CD4-positive, CD25-positive, alpha-beta regulatory T cell (primary cell): ENCODE measurements at regions not wholly inside any gene's neighbourhood (a gene's known extent, or its start where the extent isn't known, plus 50 kb on each side); places are given as distances from the start of the nearest gene placed in this dataset.

Experiments used
- ATAC-seq, 2 donors: fragments of 150-1000 bp; cut with Tn5 transposase; one replicate each; pipeline ENCODE4 v1.10.0; 2021; ENCODE audit warnings: low read depth in 2 of 2, moderate number of reproducible peaks in 2 of 2, moderate library complexity in 1 of 2
- DNase-seq, 3 donors: peaks; one replicate each; pipeline versions ENCODE4 v3.0.0 to v3.0.0-alpha.2; 2012 to 2022; ENCODE audit warnings: mixed read lengths in 1 of 3
- H3K27ac ChIP-seq: one replicate; pipeline ENCODE4 v1.7.0; 2013; ENCODE audit warnings: mild to moderate bottlenecking, low read length; ENCODE audit not compliant: insufficient read depth, poor library complexity, severe bottlenecking
- H3K27me3 ChIP-seq: one replicate; pipeline ENCODE4 v1.7.0; 2013; ENCODE audit warnings: low read length; ENCODE audit not compliant: control insufficient read depth, insufficient read depth
- H3K36me3 ChIP-seq: one replicate; pipeline ENCODE4 v1.7.0; 2013; ENCODE audit warnings: mild to moderate bottlenecking, low read length, moderate library complexity; ENCODE audit not compliant: control insufficient read depth, insufficient read depth
- H3K4me1 ChIP-seq: 2 replicates; pipeline ENCODE4 v1.7.0; 2013; ENCODE audit warnings: mild to moderate bottlenecking, low read length; ENCODE audit not compliant: insufficient read depth, control insufficient read depth, poor library complexity, severe bottlenecking
- H3K4me3 ChIP-seq: one replicate; pipeline ENCODE4 v1.7.0; 2013; ENCODE audit warnings: low read depth, mild to moderate bottlenecking, low read length, moderate library complexity
- H3K9me3 ChIP-seq, 2 experiments: 1 replicate in 1 of 2; 2 replicates in 1 of 2; pipeline ENCODE4 v1.7.0; 2013; ENCODE audit warnings: low read length in 2 of 2, mild to moderate bottlenecking in 1 of 2, moderate library complexity in 1 of 2; ENCODE audit not compliant: control insufficient read depth in 2 of 2
- H3K27ac Mint-ChIP-seq, 3 donors: one replicate each; pipeline ENCODE4 v1.8.0; 2020 to 2022; ENCODE audit warnings: mild to moderate bottlenecking in 3 of 3, mixed read lengths in 3 of 3, moderate library complexity in 2 of 3
- H3K27me3 Mint-ChIP-seq: one replicate; pipeline ENCODE4 v1.8.0; 2022; ENCODE audit warnings: mild to moderate bottlenecking, mixed read lengths
- H3K36me3 Mint-ChIP-seq: one replicate; pipeline ENCODE4 v1.8.0; 2020; ENCODE audit warnings: mixed read lengths
- H3K4me1 Mint-ChIP-seq, 4 donors: one replicate each; pipeline ENCODE4 v1.8.0; 2020 to 2022; ENCODE audit warnings: mixed read lengths in 4 of 4, mild to moderate bottlenecking in 1 of 4
- H3K4me3 Mint-ChIP-seq, 4 donors: one replicate each; pipeline ENCODE4 v1.8.0; 2020 to 2022; ENCODE audit warnings: mild to moderate bottlenecking in 4 of 4, mixed read lengths in 4 of 4, moderate library complexity in 3 of 4
- H3K9me3 Mint-ChIP-seq, 7 donors: one replicate each; pipeline ENCODE4 v1.8.0; 2020 to 2022; ENCODE audit warnings: mixed read lengths in 7 of 7, mild to moderate bottlenecking in 3 of 7, moderate library complexity in 2 of 7

DNA sequence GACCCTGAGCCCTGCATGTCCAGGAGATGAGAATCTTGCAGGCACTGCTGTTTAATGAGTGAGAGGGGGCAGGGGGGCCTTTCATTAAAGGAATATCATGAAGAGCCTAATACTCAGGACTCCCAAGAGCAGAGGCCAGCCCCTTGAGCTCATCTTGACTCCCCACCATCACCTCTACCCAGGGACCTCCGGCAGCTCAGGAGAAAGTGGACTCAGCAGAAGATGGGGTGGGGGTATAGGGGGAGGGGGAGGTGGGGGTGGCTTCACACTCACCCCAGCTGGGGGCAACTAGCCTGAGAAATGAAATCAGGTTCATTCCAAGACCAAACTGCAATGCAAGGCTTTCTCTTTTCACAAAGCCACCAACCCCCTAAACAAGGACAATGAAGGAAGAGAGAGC is 575.6 kb upstream of the MKI67 start:
- H3K36me3 Mint-ChIP-seq = no peaks in the 10 kb centered on the region

GRCh38 chr10:128704716-128705115 is 578.5 kb upstream of the MKI67 start:
- Histone ChIP-seq H3K27me3 (no peaks in the 10 kb centered on the region), H3K9me3 (no peaks in the 10 kb centered on the region), H3K4me1 (no peaks in the 10 kb centered on the region), H3K27ac (no peak overlapping the region), H3K4me3 (no peak overlapping the region), H3K36me3 (no peaks in the 10 kb centered on the region)
- no peaks in the 10 kb centered on the region for H3K36me3 Mint-ChIP-seq
- H3K4me1 Mint-ChIP-seq = no peaks in the 10 kb centered on the region
- H3K4me3 Mint-ChIP-seq = no peak overlapping the region
- H3K9me3 Mint-ChIP-seq = peaks cover 0 to 4% (median 0%) of the 10 kb centered on the region in 7 donors
- DNase-seq (no peak), ATAC-seq (no peak)
- H3K27ac Mint-ChIP-seq = no peak overlapping the region
- H3K27me3 Mint-ChIP-seq = peaks cover 5% of the 10 kb centered on the region

More for the DNA sequence above, 575.6 kb upstream of the MKI67 start:
- H3K4me3 Mint-ChIP-seq = no peak overlapping the region
- no peak overlapping the region for H3K27ac Mint-ChIP-seq
- H3K4me1 Mint-ChIP-seq = no peaks in the 10 kb centered on the region
- no peaks in the 10 kb centered on the region for H3K9me3 ChIP-seq
- ATAC-seq = no peak
- no peaks in the 10 kb centered on the region for H3K4me1 ChIP-seq
- H3K27me3 ChIP-seq = no peaks in the 10 kb centered on the region
- H3K27ac ChIP-seq = no peak overlapping the region
- peaks cover 0 to 2% (median 0%) of the 10 kb centered on the region in 7 donors for H3K9me3 Mint-ChIP-seq
- DNase-seq = no peak
- H3K27me3 Mint-ChIP-seq = peaks cover 5% of the 10 kb centered on the region
- no peaks in the 10 kb centered on the region for H3K36me3 ChIP-seq
- no peak overlapping the region for H3K4me3 ChIP-seq

DNA sequence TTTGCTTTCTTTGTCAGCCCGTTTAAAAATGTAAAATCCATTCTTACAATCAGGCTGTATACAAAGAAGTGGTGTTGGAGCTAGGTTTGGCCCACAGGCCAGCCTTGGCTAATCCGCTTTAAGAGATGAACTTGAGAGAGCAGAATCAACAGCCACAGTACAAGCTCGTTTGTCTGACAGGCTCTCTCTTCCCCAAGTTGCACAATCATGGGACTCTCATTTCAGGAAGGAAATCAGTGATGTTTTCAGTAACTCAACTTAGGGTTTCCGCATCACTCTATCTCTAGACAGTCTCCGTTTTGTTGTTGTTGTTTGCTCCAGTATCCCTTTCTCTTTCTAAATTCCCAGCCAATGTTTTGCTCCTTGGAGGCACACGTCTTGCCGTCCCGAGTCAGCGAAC is 582.0 kb upstream of the MKI67 start:
- Histone ChIP-seq H3K4me3 (no peak overlapping the region), H3K36me3 (no peaks in the 10 kb centered on the region), H3K27ac (no peak overlapping the region), H3K9me3 (no peaks in the 10 kb centered on the region), H3K4me1 (no peaks in the 10 kb centered on the region), H3K27me3 (no peaks in the 10 kb centered on the region)
- H3K4me1 Mint-ChIP-seq = no peaks in the 10 kb centered on the region
- no peak overlapping the region for H3K4me3 Mint-ChIP-seq
- H3K9me3 Mint-ChIP-seq = peaks cover 0 to 4% (median 0%) of the 10 kb centered on the region in 7 donors
- H3K27me3 Mint-ChIP-seq = no peaks in the 10 kb centered on the region
- H3K36me3 Mint-ChIP-seq = no peaks in the 10 kb centered on the region
- H3K27ac Mint-ChIP-seq = no peak overlapping the region
- DNase-seq (no peak), ATAC-seq (no peak)

DNA sequence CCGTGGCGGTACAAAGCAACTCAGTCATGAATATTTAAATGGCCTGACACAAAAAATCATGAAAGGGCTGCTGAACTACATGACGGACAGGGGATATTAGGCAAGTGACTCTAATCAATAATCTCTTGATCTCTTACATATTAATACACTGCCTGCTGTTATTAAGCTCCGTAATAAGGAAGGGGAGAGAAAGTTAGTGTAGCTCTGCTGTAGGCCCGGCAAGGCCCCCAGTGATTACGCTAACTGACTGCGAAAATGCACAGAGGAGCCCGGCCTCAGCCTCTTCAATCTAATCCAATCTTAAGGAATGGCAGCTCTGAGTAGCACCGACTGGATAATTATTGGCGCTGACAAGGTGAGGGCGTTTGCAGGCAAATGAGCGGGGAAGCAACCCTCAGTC is 583.5 kb upstream of the MKI67 start:
- no peaks in the 10 kb centered on the region for H3K4me1 ChIP-seq
- H3K27ac Mint-ChIP-seq = no peak overlapping the region
- DNase-seq (no peak), ATAC-seq (no peak)
- no peak overlapping the region for H3K27ac ChIP-seq
- no peaks in the 10 kb centered on the region for H3K27me3 Mint-ChIP-seq
- H3K9me3 ChIP-seq = no peaks in the 10 kb centered on the region
- peaks cover 0 to 2% (median 0%) of the 10 kb centered on the region in 7 donors for H3K9me3 Mint-ChIP-seq
- H3K36me3 ChIP-seq = no peaks in the 10 kb centered on the region
- H3K36me3 Mint-ChIP-seq = no peaks in the 10 kb centered on the region
- H3K4me3 ChIP-seq = no peak overlapping the region
- no peaks in the 10 kb centered on the region for H3K27me3 ChIP-seq
- no peak overlapping the region for H3K4me3 Mint-ChIP-seq
- H3K4me1 Mint-ChIP-seq = no peaks in the 10 kb centered on the region

GRCh38 chr10:128710098-128710797 is 584.0 kb upstream of the MKI67 start:
- H3K27ac ChIP-seq = no peak overlapping the region
- H3K4me1 ChIP-seq = no peaks in the 10 kb centered on the region
- H3K4me1 Mint-ChIP-seq = no peaks in the 10 kb centered on the region
- no peak overlapping the region for H3K27ac Mint-ChIP-seq
- H3K36me3 Mint-ChIP-seq = no peaks in the 10 kb centered on the region
- ATAC-seq (no peak), DNase-seq (no peak)
- no peaks in the 10 kb centered on the region for H3K36me3 ChIP-seq
- H3K4me3 Mint-ChIP-seq = no peak overlapping the region
- peaks cover 0 to 2% (median 0%) of the 10 kb centered on the region in 7 donors for H3K9me3 Mint-ChIP-seq
- H3K4me3 ChIP-seq = no peak overlapping the region
- H3K27me3 Mint-ChIP-seq = peaks cover 5% of the 10 kb centered on the region
- no peaks in the 10 kb centered on the region for H3K9me3 ChIP-seq
- no peaks in the 10 kb centered on the region for H3K27me3 ChIP-seq

- no peaks in the 10 kb centered on the region for H3K27me3 ChIP-seq
- no peaks in the 10 kb centered on the region for H3K36me3 ChIP-seq
- peaks cover 0 to 2% (median 0%) of the 10 kb centered on the region in 7 donors for H3K9me3 Mint-ChIP-seq
- H3K4me3 ChIP-seq = no peak overlapping the region
- no peaks in the 10 kb centered on the region for H3K9me3 ChIP-seq
- no peaks in the 10 kb centered on the region for H3K4me1 ChIP-seq
- ATAC-seq = no peak
- no peaks in the 10 kb centered on the region for H3K36me3 Mint-ChIP-seq
- H3K27ac Mint-ChIP-seq = no peak overlapping the region
- no peaks in the 10 kb centered on the region for H3K4me1 Mint-ChIP-seq
- no peak overlapping the region for H3K4me3 Mint-ChIP-seq
- no peak overlapping the region for H3K27ac ChIP-seq
- no peak for DNase-seq
- peaks cover 5% of the 10 kb centered on the region for H3K27me3 Mint-ChIP-seq
Measured at GRCh38 chr10:128710798-128711183, 584.6 kb upstream of the MKI67 start.

DNA sequence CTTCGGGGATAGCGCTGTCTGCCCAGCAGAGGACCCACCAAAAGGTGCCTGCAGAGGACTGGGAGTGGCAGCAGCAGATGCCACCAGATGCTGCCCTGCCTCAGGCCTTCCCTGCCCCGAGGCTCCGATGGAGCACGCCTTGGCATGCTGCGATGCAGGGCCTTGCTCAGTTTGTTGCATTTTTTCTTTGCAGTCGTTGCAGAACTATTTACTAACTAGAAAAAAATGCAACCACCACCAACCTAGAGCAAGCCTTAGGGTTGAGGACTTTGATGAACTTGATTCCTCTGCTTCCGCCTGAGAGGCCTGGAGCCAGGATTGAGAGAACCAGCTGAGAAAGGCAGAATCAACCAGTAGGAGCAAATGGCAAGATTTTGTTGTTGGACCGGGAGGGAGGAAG is 585.6 kb upstream of the MKI67 start:
- no peaks in the 10 kb centered on the region for H3K27me3 ChIP-seq

DNA sequence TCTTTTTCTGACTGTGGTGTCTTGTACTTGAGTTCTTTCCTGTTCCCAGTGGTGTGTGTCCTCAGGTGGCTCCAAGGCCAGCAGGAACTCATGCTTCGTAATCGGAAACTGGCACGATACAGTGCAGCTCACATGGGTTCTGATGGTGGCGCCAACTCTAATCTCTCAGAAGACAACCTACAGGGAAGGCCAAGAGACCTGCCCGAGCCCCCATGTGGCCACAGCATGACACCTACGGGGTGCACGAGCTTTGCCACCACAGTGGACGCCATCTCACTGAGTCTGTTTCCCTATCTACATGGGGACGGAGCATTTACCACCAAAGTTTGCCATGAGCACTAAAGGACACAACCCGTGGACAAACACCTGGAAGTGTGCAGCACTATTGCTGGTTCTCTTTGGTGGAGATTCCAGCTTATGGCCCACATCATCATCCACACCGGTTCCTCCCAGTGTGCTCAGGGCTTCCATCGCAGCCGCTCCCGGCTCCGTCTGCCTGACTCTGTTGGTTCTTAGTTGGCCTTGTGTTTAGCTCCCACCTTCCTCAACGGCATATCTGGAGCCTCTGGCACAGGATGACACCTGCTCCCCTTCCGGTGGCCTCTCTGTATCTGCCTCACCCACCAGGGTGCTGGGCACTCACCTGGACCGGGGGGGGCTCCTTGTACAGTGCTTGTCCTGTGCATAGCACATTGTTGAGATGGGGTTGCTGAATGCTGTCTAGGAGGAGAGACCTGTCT is 586.6 kb upstream of the MKI67 start:
- Mint-ChIP-seq H3K9me3 (peaks cover 0 to 3% (median 0%) of the 10 kb centered on the region in 7 donors), H3K4me1 (no peaks in the 10 kb centered on the region), H3K27me3 (peaks cover 5% of the 10 kb centered on the region), H3K27ac (no peak overlapping the region), H3K4me3 (no peak overlapping the region), H3K36me3 (no peaks in the 10 kb centered on the region)
- H3K27me3 ChIP-seq = no peaks in the 10 kb centered on the region
- no peaks in the 10 kb centered on the region for H3K4me1 ChIP-seq
- no peak overlapping the region for H3K27ac ChIP-seq
- ATAC-seq = no peak
- H3K36me3 ChIP-seq = no peaks in the 10 kb centered on the region
- no peaks in the 10 kb centered on the region for H3K9me3 ChIP-seq
- no peak overlapping the region for H3K4me3 ChIP-seq
- no peak for DNase-seq

More for the DNA sequence above, 585.6 kb upstream of the MKI67 start:
- Mint-ChIP-seq H3K27me3 (peaks cover 5% of the 10 kb centered on the region), H3K27ac (no peak overlapping the region), H3K4me1 (no peaks in the 10 kb centered on the region), H3K4me3 (no peak overlapping the region), H3K36me3 (no peaks in the 10 kb centered on the region), H3K9me3 (peaks cover 0 to 2% (median 0%) of the 10 kb centered on the region in 7 donors)
- ATAC-seq (no peak), DNase-seq (no peak)
- Histone ChIP-seq H3K9me3 (no peaks in the 10 kb centered on the region), H3K4me3 (no peak overlapping the region), H3K4me1 (no peaks in the 10 kb centered on the region), H3K36me3 (no peaks in the 10 kb centered on the region), H3K27ac (no peak overlapping the region)
